CD14-positive monocyte (primary cell): ENCODE measurements at regions not wholly inside any gene's neighbourhood (a gene's known extent, or its start where the extent isn't known, plus 50 kb on each side); places are given as distances from the start of the nearest gene placed in this dataset.

Experiments used
- DNase-seq, 3 donors: peaks; one replicate each; pipeline ENCODE4 v3.0.0-alpha.2; 2011 to 2022
- H2AFZ ChIP-seq: 2 replicates; pipeline ENCODE4 v1.6.0; 2012; ENCODE audit warnings: mild to moderate bottlenecking, low read depth, low read length, inconsistent platforms; ENCODE audit not compliant: insufficient read depth, poor library complexity, severe bottlenecking
- H3K27ac ChIP-seq, 2 donors: 1 replicate in 1 of 2; 2 replicates in 1 of 2; pipeline ENCODE4 v1.5.1; 2012 to 2013; ENCODE audit warnings: low read length in 2 of 2, control low read depth in 1 of 2, inconsistent platforms in 1 of 2, low read depth in 1 of 2, mild to moderate bottlenecking in 1 of 2
- H3K27me3 ChIP-seq, 2 donors: one replicate each; pipeline versions ENCODE4 v1.6.0 to v1.6.1; 2011 to 2013; ENCODE audit warnings: low read length in 2 of 2; ENCODE audit not compliant: control insufficient read depth in 2 of 2, insufficient read depth in 2 of 2
- H3K36me3 ChIP-seq, 2 donors: replicated peaks in 1 of 2; 1 replicate in 1 of 2; 2 replicates in 1 of 2; pipeline versions ENCODE4 v1.5.1 to v1.6.1; 2012 to 2013; ENCODE audit warnings: low read length in 2 of 2, control low read depth in 1 of 2, inconsistent platforms in 1 of 2, mild to moderate bottlenecking in 1 of 2; ENCODE audit not compliant: insufficient read depth in 2 of 2, control insufficient read depth in 1 of 2
- H3K4me1 ChIP-seq, 2 donors: 1 replicate in 1 of 2; 2 replicates in 1 of 2; pipeline versions ENCODE4 v1.5.1 to v1.6.1; 2012 to 2013; ENCODE audit warnings: low read length in 2 of 2, control low read depth in 1 of 2, inconsistent platforms in 1 of 2, mild to moderate bottlenecking in 1 of 2, moderate library complexity in 1 of 2; ENCODE audit not compliant: insufficient read depth in 2 of 2, control insufficient read depth in 1 of 2
- H3K4me2 ChIP-seq: replicated peaks from 2 replicates; pipeline ENCODE3; 2012; ENCODE audit warnings: low read length, moderate library complexity, mild to moderate bottlenecking; ENCODE audit not compliant: poor library complexity, severe bottlenecking; ENCODE audit errors: extremely low read depth
- H3K4me3 ChIP-seq, 3 experiments: fragments of 200-600 bp in 1 of 3; sonication (generic) in 1 of 3; replicated peaks in 1 of 3; 1 replicate in 2 of 3; 2 replicates in 1 of 3; pipeline ENCODE4 v1.5.1; 2011 to 2013; ENCODE audit warnings: low read length in 3 of 3, mild to moderate bottlenecking in 3 of 3, control low read depth in 2 of 3, low read depth in 2 of 3, inconsistent platforms in 1 of 3, moderate library complexity in 1 of 3
- H3K79me2 ChIP-seq: 2 replicates; pipeline ENCODE4 v1.6.0; 2012; ENCODE audit warnings: mild to moderate bottlenecking, control low read depth, inconsistent platforms, low read length, moderate library complexity; ENCODE audit not compliant: insufficient read depth
- H3K9ac ChIP-seq: 2 replicates; pipeline ENCODE4 v1.6.0; 2017; ENCODE audit warnings: low read length, mild to moderate bottlenecking; ENCODE audit not compliant: insufficient read depth, poor library complexity, severe bottlenecking
- H3K9me3 ChIP-seq, 2 donors: replicated peaks in 1 of 2; 1 replicate in 1 of 2; 2 replicates in 1 of 2; pipeline versions ENCODE4 v1.5.1 to v1.6.1; 2012 to 2013; ENCODE audit warnings: low read length in 2 of 2, control low read depth in 1 of 2; ENCODE audit not compliant: control insufficient read depth in 1 of 2, insufficient read depth in 1 of 2
- H4K20me1 ChIP-seq: 2 replicates; pipeline ENCODE4 v1.6.0; 2012; ENCODE audit warnings: mild to moderate bottlenecking, low read length, control low read depth, moderate library complexity; ENCODE audit not compliant: insufficient read depth
- H3K27ac Mint-ChIP-seq, 7 donors: one replicate each; pipeline ENCODE4 v1.8.0; 2020; ENCODE audit warnings: mild to moderate bottlenecking in 7 of 7, mixed read lengths in 7 of 7, moderate library complexity in 6 of 7, inconsistent platforms in 2 of 7
- H3K27me3 Mint-ChIP-seq, 3 donors: one replicate each; pipeline ENCODE4 v1.8.0; 2021 to 2022; ENCODE audit warnings: low read depth in 3 of 3, mild to moderate bottlenecking in 3 of 3, mixed read lengths in 3 of 3, moderate library complexity in 3 of 3, inconsistent platforms in 1 of 3
- H3K36me3 Mint-ChIP-seq, 2 donors: one replicate each; pipeline ENCODE4 v1.8.0; 2020; ENCODE audit warnings: mixed read lengths in 2 of 2, inconsistent platforms in 1 of 2, mild to moderate bottlenecking in 1 of 2
- H3K4me1 Mint-ChIP-seq: one replicate; pipeline ENCODE4 v1.8.0; 2020; ENCODE audit warnings: mild to moderate bottlenecking, mixed read lengths
- H3K4me3 Mint-ChIP-seq, 2 donors: one replicate each; pipeline ENCODE4 v1.8.0; 2020; ENCODE audit warnings: mild to moderate bottlenecking in 2 of 2, mixed read lengths in 2 of 2, moderate library complexity in 1 of 2
- H3K9me3 Mint-ChIP-seq, 7 donors: one replicate each; pipeline ENCODE4 v1.8.0; 2020 to 2022; ENCODE audit warnings: mixed read lengths in 7 of 7, mild to moderate bottlenecking in 6 of 7, moderate library complexity in 6 of 7, inconsistent platforms in 2 of 7
- WGBS: methylation state at CpG from one replicate; pipeline ENCODE4 v1.1.5; 2013; ENCODE audit warnings: missing lambda C conversion rate; ENCODE audit not compliant: insufficient coverage; 5-methylcytosine and 5-hydroxymethylcytosine counted together
- intact Hi-C, 2 donors: fragments of 100-400 bp; cut with micrococcal nuclease; formaldehyde crosslinking; loops; one replicate each; pipeline versions ENCODE4 v1.15.0 to v1.15.1; 2023
- TF ChIP-seq, protein P1 (sequence below): fragments of 200-600 bp; IDR thresholded peaks from one replicate; pipeline ENCODE4 v1.8.0; 2022; ENCODE audit warnings: antibody characterized with exemption, mild to moderate bottlenecking

DNA sequence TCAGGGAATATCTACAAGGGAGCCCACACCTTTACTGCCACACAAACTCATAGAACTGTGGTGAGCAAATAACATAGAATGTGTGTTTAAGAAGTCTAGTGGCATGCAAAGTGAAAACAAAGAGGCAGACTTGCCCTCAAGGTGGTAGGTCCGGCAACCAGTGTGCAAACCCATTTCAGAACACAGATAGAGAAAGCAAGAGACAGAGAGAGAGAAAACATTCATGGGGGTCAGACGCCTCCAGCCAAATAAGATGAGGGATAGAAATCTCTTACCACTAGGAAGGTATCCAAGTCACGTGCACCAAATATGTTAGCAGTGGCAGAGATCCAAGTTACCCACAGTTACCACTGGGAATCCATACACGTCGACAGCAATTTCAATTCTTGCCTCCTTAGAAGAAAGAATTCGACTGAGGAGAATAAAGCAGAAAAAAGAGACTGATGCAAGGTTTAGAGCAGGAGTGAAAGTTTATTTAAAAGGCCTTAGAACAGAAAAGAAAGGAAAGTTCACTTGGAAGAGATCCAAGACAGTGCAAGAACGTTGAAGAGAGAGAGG lies 252.8 kb downstream of the NAP1L3 start:
- Histone ChIP-seq H3K4me1 (no peaks in the 10 kb centered on the region), H3K79me2 (no peaks in the 10 kb centered on the region), H3K9ac (no peak overlapping the region), H2AFZ (no peak overlapping the region), H3K27ac (no peak overlapping the region), H3K9me3 (no peaks in the 10 kb centered on the region), H3K4me2 (no peak overlapping the region), H3K4me3 (no peak overlapping the region), H3K27me3 (no peaks in the 10 kb centered on the region), H4K20me1 (no peaks in the 10 kb centered on the region), H3K36me3 (no peaks in the 10 kb centered on the region)
- no peak overlapping the region for H3K27ac Mint-ChIP-seq
- no peaks in the 10 kb centered on the region for H3K36me3 Mint-ChIP-seq
- DNase-seq, result no peak
- no peaks in the 10 kb centered on the region for H3K9me3 Mint-ChIP-seq
- no peaks in the 10 kb centered on the region for H3K4me1 Mint-ChIP-seq
- WGBS, result no CpG with 5 or more reads among the region's 7 CpGs
- TF ChIP-seq, protein P1, sequence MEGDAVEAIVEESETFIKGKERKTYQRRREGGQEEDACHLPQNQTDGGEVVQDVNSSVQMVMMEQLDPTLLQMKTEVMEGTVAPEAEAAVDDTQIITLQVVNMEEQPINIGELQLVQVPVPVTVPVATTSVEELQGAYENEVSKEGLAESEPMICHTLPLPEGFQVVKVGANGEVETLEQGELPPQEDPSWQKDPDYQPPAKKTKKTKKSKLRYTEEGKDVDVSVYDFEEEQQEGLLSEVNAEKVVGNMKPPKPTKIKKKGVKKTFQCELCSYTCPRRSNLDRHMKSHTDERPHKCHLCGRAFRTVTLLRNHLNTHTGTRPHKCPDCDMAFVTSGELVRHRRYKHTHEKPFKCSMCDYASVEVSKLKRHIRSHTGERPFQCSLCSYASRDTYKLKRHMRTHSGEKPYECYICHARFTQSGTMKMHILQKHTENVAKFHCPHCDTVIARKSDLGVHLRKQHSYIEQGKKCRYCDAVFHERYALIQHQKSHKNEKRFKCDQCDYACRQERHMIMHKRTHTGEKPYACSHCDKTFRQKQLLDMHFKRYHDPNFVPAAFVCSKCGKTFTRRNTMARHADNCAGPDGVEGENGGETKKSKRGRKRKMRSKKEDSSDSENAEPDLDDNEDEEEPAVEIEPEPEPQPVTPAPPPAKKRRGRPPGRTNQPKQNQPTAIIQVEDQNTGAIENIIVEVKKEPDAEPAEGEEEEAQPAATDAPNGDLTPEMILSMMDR, result no peak
- H3K4me3 Mint-ChIP-seq, result no peak overlapping the region
- intact Hi-C loops, result no loop called here
- peaks cover 0 to 2% (median 0%) of the 10 kb centered on the region in 3 donors for H3K27me3 Mint-ChIP-seq

DNA sequence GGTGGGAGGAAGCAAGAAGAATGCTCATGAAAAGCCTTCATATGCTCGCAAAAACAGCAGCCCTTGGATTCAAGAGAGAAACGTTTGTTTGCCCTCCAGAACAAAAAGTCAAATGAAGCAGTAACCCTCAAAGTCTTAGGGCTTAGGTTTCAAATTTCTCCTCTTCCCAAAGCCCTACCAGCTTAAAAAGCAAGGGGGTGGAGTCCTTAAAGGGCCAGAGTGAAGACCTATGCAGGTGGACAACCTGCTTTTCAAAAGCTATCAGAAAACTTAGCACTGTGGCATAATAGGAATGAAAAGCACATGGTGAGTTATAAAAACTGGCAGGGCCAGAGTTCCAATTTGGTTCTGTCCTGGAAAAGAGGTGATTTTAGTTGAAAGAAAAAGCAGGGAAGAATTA lies 253.3 kb downstream of the NAP1L3 start:
- Mint-ChIP-seq H3K4me1 (no peaks in the 10 kb centered on the region), H3K36me3 (no peaks in the 10 kb centered on the region), H3K27me3 (peaks cover 0 to 2% (median 0%) of the 10 kb centered on the region in 3 donors), H3K4me3 (no peak overlapping the region), H3K27ac (no peak overlapping the region), H3K9me3 (no peaks in the 10 kb centered on the region)
- no peak overlapping the region for H3K4me3 ChIP-seq
- H3K4me1 ChIP-seq, result no peaks in the 10 kb centered on the region
- H3K9me3 ChIP-seq, result no peaks in the 10 kb centered on the region
- no peaks in the 10 kb centered on the region for H3K79me2 ChIP-seq
- no peak overlapping the region for H3K27ac ChIP-seq
- intact Hi-C loops, result no loop called here
- no peaks in the 10 kb centered on the region for H4K20me1 ChIP-seq
- no CpG with 5 or more reads among the region's 2 CpGs for WGBS
- no peak overlapping the region for H3K4me2 ChIP-seq
- H3K27me3 ChIP-seq, result no peaks in the 10 kb centered on the region
- H3K9ac ChIP-seq, result no peak overlapping the region
- no peaks in the 10 kb centered on the region for H3K36me3 ChIP-seq
- H2AFZ ChIP-seq, result no peak overlapping the region
- no peak for DNase-seq
- TF ChIP-seq, protein P1, result no peak
